HepG2 (cell line): ENCODE measurements at regions not wholly inside any gene's neighbourhood (a gene's known extent, or its start where the extent isn't known, plus 50 kb on each side); places are given as distances from the start of the nearest gene placed in this dataset.
A peak's percentile ranks its signal among the peaks of the same experiment; 100 is the strongest.

Source experiments
- ATAC-seq: fragments of 200-7000 bp; cut with Tn5 transposase; 3 replicates; pipeline ENCODE4 v1.9.1; 2020; ENCODE audit warnings: mild to moderate bottlenecking, moderate library complexity
- BruUV-seq: library from RNA; stranded (reverse); fragments of 400-500 nt; replicated peaks from 2 replicates; lab custom pipeline; 2021; lab: Mats Ljungman, UMichigan
- CTCF ChIA-PET: fragments of 300-600 bp; formaldehyde crosslinking; extraction: SDS; loops from one replicate; lab custom pipeline; 2021; ENCODE audit warnings: low total read pairs, inconsistent platforms, low intra/inter-chr PET ratio; lab: Yijun Ruan, JAX
- POLR2A ChIA-PET: fragments of 350-600 bp; sonication (Branson Sonifier 250); formaldehyde crosslinking; loops from one replicate; lab custom pipeline; 2020; ENCODE audit warnings: antibody characterized with exemption, inconsistent platforms; lab: Yijun Ruan, JAX
- DNase-seq: peaks from one replicate; pipeline ENCODE4 v3.0.0-alpha.2; 2015; ENCODE audit warnings: low spot score
- FAIRE-seq: peaks from 3 replicates; lab custom pipeline; 2011; peaks lifted over from hg19 to GRCh38; lab: Jason Lieb, UNC
- H2AFZ ChIP-seq: one replicate; pipeline ENCODE4 v1.6.1; 2011; ENCODE audit warnings: low read length, inconsistent platforms
- H3K27ac ChIP-seq: fragments of 300-600 bp; 3 replicates; pipeline ENCODE4 v1.8.0; 2011; ENCODE audit warnings: mixed run types, mild to moderate bottlenecking, mixed read lengths, low read length, inconsistent platforms; ENCODE audit not compliant: insufficient read depth; ENCODE audit errors: extremely low read length
- H3K27me3 ChIP-seq, 2 experiments: fragments of 200-600 bp in 1 of 2; 2 replicates in 1 of 2; 3 replicates in 1 of 2; pipeline versions ENCODE4 v1.6.0 to v1.8.0; 2011; ENCODE audit warnings: low read length in 2 of 2, mild to moderate bottlenecking in 2 of 2, moderate library complexity in 2 of 2, inconsistent platforms in 1 of 2; ENCODE audit not compliant: insufficient read depth in 2 of 2, control insufficient read depth in 1 of 2
- H3K36me3 ChIP-seq, 2 experiments: fragments of 200-600 bp in 1 of 2; replicated peaks in 1 of 2; 2 replicates in 1 of 2; 3 replicates in 1 of 2; pipeline versions ENCODE4 v1.5.1 to v1.8.0; 2011; ENCODE audit warnings: low read length in 2 of 2, inconsistent platforms in 1 of 2; ENCODE audit not compliant: insufficient read depth in 2 of 2, control insufficient read depth in 1 of 2
- H3K4me1 ChIP-seq: 2 replicates; pipeline ENCODE4 v1.5.1; 2012; ENCODE audit warnings: low read length, inconsistent platforms; ENCODE audit not compliant: insufficient read depth
- H3K4me2 ChIP-seq: 2 replicates; pipeline ENCODE4 v1.6.0; 2011; ENCODE audit warnings: low read depth, low read length, inconsistent platforms
- H3K4me3 ChIP-seq, 3 experiments: fragments of 200-600 bp in 1 of 3; sonication (generic), shearing (Covaris generic) in 1 of 3; replicated peaks in 1 of 3; 2 replicates each; pipeline ENCODE4 v1.5.1; 2011 to 2016; ENCODE audit warnings: low read length in 3 of 3, inconsistent platforms in 2 of 3, low read depth in 2 of 3, mild to moderate bottlenecking in 2 of 3, control low read depth in 1 of 3, mixed read lengths in 1 of 3; ENCODE audit not compliant: insufficient read depth in 1 of 3
- H3K79me2 ChIP-seq: one replicate; pipeline ENCODE4 v1.6.1; 2011; ENCODE audit warnings: low read length, inconsistent platforms; ENCODE audit not compliant: insufficient read depth
- H3K9ac ChIP-seq: 2 replicates; pipeline ENCODE4 v1.6.0; 2011; ENCODE audit warnings: mild to moderate bottlenecking, low read depth, low read length, inconsistent platforms; ENCODE audit not compliant: insufficient read depth
- H3K9me3 ChIP-seq: 2 replicates; pipeline ENCODE4 v1.5.1; 2012; ENCODE audit warnings: mild to moderate bottlenecking, low read length
- H4K20me1 ChIP-seq: 2 replicates; pipeline ENCODE4 v1.6.0; 2011; ENCODE audit warnings: inconsistent platforms, mild to moderate bottlenecking, low read length, moderate library complexity; ENCODE audit not compliant: insufficient read depth
- HNRNPLL ChIP-seq: fragments of 200-400 bp; formaldehyde crosslinking; IDR thresholded peaks from 2 replicates; pipeline ENCODE4 v1.6.1; 2017; ENCODE audit warnings: mild to moderate bottlenecking, low read depth, low read length; ENCODE audit not compliant: poor library complexity, severe bottlenecking
- KDM1A ChIP-seq: IDR thresholded peaks from 2 replicates; pipeline ENCODE4 v1.6.1; 2016; ENCODE audit warnings: missing compliant biosample characterization
- KDM3A ChIP-seq: IDR thresholded peaks from 2 replicates; pipeline ENCODE4 v1.6.1; 2018; ENCODE audit warnings: low read depth, missing compliant biosample characterization
- MAFF ChIP-seq: IDR thresholded peaks from 2 replicates; pipeline ENCODE4 v1.6.1; 2011; ENCODE audit warnings: low read depth, low read length, improper control_type of control experiment
- MAFK ChIP-seq, 2 experiments: IDR thresholded peaks in 1 of 2; conservative IDR thresholded peaks in 1 of 2; 2 replicates each; pipeline ENCODE4 v1.6.1; 2011; ENCODE audit warnings: improper control_type of control experiment in 2 of 2, low read length in 2 of 2
- MIER2 ChIP-seq: IDR thresholded peaks from 2 replicates; pipeline ENCODE4 v1.6.1; 2016; ENCODE audit warnings: missing biosample characterization, missing genetic modification reagents
- POLR2A ChIP-seq, 2 experiments: IDR thresholded peaks; 2 replicates each; pipeline ENCODE4 v1.6.1; 2011; ENCODE audit warnings: low read depth in 2 of 2, low read length in 2 of 2, mild to moderate bottlenecking in 1 of 2, moderate library complexity in 1 of 2; ENCODE audit not compliant: insufficient read depth in 1 of 2
- SNAI1 ChIP-seq: sonication (generic); formaldehyde crosslinking; IDR thresholded peaks from 2 replicates; pipeline ENCODE4 v1.5.0; 2020; ENCODE audit warnings: mild to moderate bottlenecking, missing genetic modification reagents, borderline replicate concordance
- SRSF4 ChIP-seq: fragments of 200-400 bp; formaldehyde crosslinking; IDR thresholded peaks from one replicate; pipeline ENCODE4 v1.6.1; 2018; ENCODE audit warnings: mild to moderate bottlenecking, low read depth, low read length, moderate library complexity; ENCODE audit not compliant: poor library complexity, severe bottlenecking
- ZFP41 ChIP-seq: sonication (generic); formaldehyde crosslinking; IDR thresholded peaks from 2 replicates; pipeline ENCODE4 v1.4.0; 2020; ENCODE audit warnings: mild to moderate bottlenecking, missing genetic modification reagents, borderline replicate concordance
- ZNF331 ChIP-seq: sonication (generic); formaldehyde crosslinking; IDR thresholded peaks from 2 replicates; pipeline ENCODE4 v1.4.0; 2020; ENCODE audit warnings: missing genetic modification reagents
- ZNF879 ChIP-seq: sonication (generic); formaldehyde crosslinking; IDR thresholded peaks from 2 replicates; pipeline ENCODE4 v1.8.1; 2023; ENCODE audit warnings: missing genetic modification reagents
- whole genome bisulfite sequencing: methylation state at CpG from one replicate; pipeline ENCODE4 v1.1.6; 2017; ENCODE audit warnings: low lambda C conversion rate; 5-methylcytosine and 5-hydroxymethylcytosine counted together
- in situ Hi-C: cut with HindIII; loops from 2 replicates; pipeline ENCODE4 v1.10.0; 2017; ENCODE audit warnings: low pct_unique_long_range_greater_than_20kb; ENCODE audit not compliant: extremely low pct_ligation_motif_present
- intact Hi-C: fragments of 100-400 bp; cut with micrococcal nuclease; formaldehyde crosslinking; loops from one replicate; pipeline ENCODE4 v1.10.0; 2022; ENCODE audit not compliant: unreplicated experiment
- TF ChIP-seq, protein P1 (sequence below): sonication (generic); formaldehyde crosslinking; IDR thresholded peaks from 2 replicates; pipeline ENCODE4 v1.5.0; 2020; ENCODE audit warnings: missing genetic modification reagents
- TF ChIP-seq, protein P2 (sequence below): sonication (generic); formaldehyde crosslinking; IDR thresholded peaks from 2 replicates; pipeline ENCODE4 v1.8.1; 2022; ENCODE audit warnings: low read depth, mild to moderate bottlenecking, missing genetic modification reagents
- TF ChIP-seq, protein P3 (sequence below): sonication (generic); formaldehyde crosslinking; IDR thresholded peaks from 2 replicates; pipeline ENCODE4 v1.8.1; 2023; ENCODE audit warnings: mild to moderate bottlenecking, inconsistent platforms, moderate library complexity, missing genetic modification reagents, borderline replicate concordance
- TF ChIP-seq, protein P4 (sequence below): IDR thresholded peaks from 2 replicates; pipeline ENCODE4 v1.6.1; 2016; ENCODE audit warnings: missing compliant biosample characterization, missing genetic modification reagents, borderline replicate concordance

DNA sequence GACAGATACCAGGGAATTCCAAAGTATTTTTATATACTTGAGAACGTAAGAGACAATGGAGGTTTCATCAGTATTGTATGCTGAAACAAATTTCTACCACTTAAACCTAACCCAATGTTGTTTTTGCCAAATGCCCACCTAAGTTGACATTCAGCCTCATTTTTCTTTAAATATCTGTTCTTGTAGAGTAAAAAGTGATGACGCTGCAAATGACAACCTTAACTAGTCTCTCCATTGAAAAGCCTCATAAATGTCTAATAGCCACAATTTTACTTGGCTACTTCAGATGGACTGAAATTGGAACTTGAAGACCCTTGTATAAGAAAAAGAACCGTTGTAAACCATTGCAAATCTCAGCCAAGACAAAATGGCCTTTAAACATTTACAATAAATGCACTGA is 176.9 kb downstream of the CRPPA start:
- Histone ChIP-seq H4K20me1 (no peaks in the 10 kb centered on the region), H3K9ac (no peak overlapping the region), H3K9me3 (no peaks in the 10 kb centered on the region), H3K4me3 (no peak overlapping the region), H3K4me2 (no peak overlapping the region), H2AFZ (no peak overlapping the region), H3K27ac (no peak overlapping the region), H3K79me2 (no peaks in the 10 kb centered on the region), H3K27me3 (no peaks in the 10 kb centered on the region), H3K4me1 (no peaks in the 10 kb centered on the region), H3K36me3 (no peaks in the 10 kb centered on the region)
- intact Hi-C loops = no loop called here
- ChIA-PET POLR2A (no interaction called here), CTCF (no interaction called here)
- WGBS = 10% methylated on average over 3 of the region's 3 CpGs
- in situ Hi-C loops = no loop called here
- ATAC-seq (no peak), FAIRE-seq (no peak), DNase-seq (no peak)
- TF ChIP-seq, protein P1, sequence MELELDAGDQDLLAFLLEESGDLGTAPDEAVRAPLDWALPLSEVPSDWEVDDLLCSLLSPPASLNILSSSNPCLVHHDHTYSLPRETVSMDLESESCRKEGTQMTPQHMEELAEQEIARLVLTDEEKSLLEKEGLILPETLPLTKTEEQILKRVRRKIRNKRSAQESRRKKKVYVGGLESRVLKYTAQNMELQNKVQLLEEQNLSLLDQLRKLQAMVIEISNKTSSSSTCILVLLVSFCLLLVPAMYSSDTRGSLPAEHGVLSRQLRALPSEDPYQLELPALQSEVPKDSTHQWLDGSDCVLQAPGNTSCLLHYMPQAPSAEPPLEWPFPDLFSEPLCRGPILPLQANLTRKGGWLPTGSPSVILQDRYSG (CRISPR knock-in tag) = no peak
- TF ChIP-seq MAFK (conservative IDR thresholded peaks at IDR 0.05 in 1 of 2, IDR thresholded peaks at IDR 0.05 in 1 of 2; ENCODE audit: low read length in 2 of 2) (peak; percentile 69 to 91), KDM3A (CRISPR knock-in tag) (no peak), MIER2 (CRISPR knock-in tag) (no peak), KDM1A (CRISPR knock-in tag) (no peak), MAFF (peak; percentile 75), POLR2A (IDR thresholded peaks at IDR 0.05; ENCODE audit: insufficient read depth in 1 of 2, low read depth in 2 of 2, low read length in 2 of 2) (no peak), SRSF4 (no peak), ZFP41 (CRISPR knock-in tag) (no peak), HNRNPLL (no peak), ZNF879 (CRISPR knock-in tag) (no peak), ZNF331 (no peak), SNAI1 (CRISPR knock-in tag) (no peak)
- TF ChIP-seq, protein P2, sequence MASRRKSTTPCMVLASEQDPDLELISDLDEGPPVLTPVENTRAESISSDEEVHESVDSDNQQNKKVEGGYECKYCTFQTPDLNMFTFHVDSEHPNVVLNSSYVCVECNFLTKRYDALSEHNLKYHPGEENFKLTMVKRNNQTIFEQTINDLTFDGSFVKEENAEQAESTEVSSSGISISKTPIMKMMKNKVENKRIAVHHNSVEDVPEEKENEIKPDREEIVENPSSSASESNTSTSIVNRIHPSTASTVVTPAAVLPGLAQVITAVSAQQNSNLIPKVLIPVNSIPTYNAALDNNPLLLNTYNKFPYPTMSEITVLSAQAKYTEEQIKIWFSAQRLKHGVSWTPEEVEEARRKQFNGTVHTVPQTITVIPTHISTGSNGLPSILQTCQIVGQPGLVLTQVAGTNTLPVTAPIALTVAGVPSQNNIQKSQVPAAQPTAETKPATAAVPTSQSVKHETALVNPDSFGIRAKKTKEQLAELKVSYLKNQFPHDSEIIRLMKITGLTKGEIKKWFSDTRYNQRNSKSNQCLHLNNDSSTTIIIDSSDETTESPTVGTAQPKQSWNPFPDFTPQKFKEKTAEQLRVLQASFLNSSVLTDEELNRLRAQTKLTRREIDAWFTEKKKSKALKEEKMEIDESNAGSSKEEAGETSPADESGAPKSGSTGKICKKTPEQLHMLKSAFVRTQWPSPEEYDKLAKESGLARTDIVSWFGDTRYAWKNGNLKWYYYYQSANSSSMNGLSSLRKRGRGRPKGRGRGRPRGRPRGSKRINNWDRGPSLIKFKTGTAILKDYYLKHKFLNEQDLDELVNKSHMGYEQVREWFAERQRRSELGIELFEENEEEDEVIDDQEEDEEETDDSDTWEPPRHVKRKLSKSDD = no peak
- TF ChIP-seq, protein P3, sequence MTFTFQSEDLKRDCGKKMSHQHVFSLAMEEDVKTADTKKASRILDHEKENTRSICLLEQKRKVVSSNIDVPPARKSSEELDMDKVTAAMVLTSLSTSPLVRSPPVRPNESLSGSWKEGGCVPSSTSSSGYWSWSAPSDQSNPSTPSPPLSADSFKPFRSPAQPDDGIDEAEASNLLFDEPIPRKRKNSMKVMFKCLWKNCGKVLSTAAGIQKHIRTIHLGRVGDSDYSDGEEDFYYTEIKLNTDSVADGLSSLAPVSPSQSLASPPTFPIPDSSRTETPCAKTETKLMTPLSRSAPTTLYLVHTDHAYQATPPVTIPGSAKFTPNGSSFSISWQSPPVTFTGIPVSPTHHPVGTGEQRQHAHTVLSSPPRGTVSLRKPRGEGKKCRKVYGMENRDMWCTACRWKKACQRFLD (CRISPR knock-in tag) = no peak
- TF ChIP-seq, protein P4, sequence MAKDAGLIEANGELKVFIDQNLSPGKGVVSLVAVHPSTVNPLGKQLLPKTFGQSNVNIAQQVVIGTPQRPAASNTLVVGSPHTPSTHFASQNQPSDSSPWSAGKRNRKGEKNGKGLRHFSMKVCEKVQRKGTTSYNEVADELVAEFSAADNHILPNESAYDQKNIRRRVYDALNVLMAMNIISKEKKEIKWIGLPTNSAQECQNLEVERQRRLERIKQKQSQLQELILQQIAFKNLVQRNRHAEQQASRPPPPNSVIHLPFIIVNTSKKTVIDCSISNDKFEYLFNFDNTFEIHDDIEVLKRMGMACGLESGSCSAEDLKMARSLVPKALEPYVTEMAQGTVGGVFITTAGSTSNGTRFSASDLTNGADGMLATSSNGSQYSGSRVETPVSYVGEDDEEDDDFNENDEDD = no peak
- BruUV-seq = no TSS peak
